Suprapubic skin (tissue), 4 donors: ENCODE measurements at regions not wholly inside any gene's neighbourhood (a gene's known extent, or its start where the extent isn't known, plus 50 kb on each side); places are given as distances from the start of the nearest gene placed in this dataset.

Source experiments
- EP300 ChIP-seq: sonication (generic); formaldehyde crosslinking; IDR thresholded peaks from one replicate; pipeline ENCODE4 v1.6.1; 2017; ENCODE audit warnings: antibody characterized with exemption
- POLR2A ChIP-seq, 2 donors: fragments of 450-650 bp; IDR thresholded peaks; one replicate each; pipeline ENCODE4 v1.6.1; 2017; ENCODE audit warnings: antibody characterized with exemption in 2 of 2, mild to moderate bottlenecking in 2 of 2, moderate library complexity in 2 of 2
- POLR2AphosphoS5 ChIP-seq, 3 donors: sonication (generic); formaldehyde crosslinking; IDR thresholded peaks; one replicate each; pipeline ENCODE4 v1.6.1; 2017; ENCODE audit warnings: antibody characterized with exemption in 3 of 3
- TF ChIP-seq, protein P1 (sequence below), 2 donors: fragments of 200-600 bp in 1 of 2; fragments of 450-650 bp in 1 of 2; sonication (generic) in 1 of 2; IDR thresholded peaks; one replicate each; pipeline ENCODE4 v1.5.1; 2016 to 2019; ENCODE audit warnings: antibody characterized with exemption in 2 of 2, mild to moderate bottlenecking in 1 of 2, moderate library complexity in 1 of 2

- TF ChIP-seq, protein P1, sequence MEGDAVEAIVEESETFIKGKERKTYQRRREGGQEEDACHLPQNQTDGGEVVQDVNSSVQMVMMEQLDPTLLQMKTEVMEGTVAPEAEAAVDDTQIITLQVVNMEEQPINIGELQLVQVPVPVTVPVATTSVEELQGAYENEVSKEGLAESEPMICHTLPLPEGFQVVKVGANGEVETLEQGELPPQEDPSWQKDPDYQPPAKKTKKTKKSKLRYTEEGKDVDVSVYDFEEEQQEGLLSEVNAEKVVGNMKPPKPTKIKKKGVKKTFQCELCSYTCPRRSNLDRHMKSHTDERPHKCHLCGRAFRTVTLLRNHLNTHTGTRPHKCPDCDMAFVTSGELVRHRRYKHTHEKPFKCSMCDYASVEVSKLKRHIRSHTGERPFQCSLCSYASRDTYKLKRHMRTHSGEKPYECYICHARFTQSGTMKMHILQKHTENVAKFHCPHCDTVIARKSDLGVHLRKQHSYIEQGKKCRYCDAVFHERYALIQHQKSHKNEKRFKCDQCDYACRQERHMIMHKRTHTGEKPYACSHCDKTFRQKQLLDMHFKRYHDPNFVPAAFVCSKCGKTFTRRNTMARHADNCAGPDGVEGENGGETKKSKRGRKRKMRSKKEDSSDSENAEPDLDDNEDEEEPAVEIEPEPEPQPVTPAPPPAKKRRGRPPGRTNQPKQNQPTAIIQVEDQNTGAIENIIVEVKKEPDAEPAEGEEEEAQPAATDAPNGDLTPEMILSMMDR (IDR thresholded peaks at IDR 0.05): no peak
- TF ChIP-seq EP300 (no peak), POLR2A (IDR thresholded peaks at IDR 0.05) (no peak), POLR2AphosphoS5 (IDR thresholded peaks at IDR 0.05) (no peak)
These were observed 166.9 kb downstream of the MOXD1 start for GRCh38 chr6:132234356-132234755.
